Mesenchymal stem cell (in vitro differentiated cells and primary cell): ENCODE measurements at regions not wholly inside any gene's neighbourhood (a gene's known extent, or its start where the extent isn't known, plus 50 kb on each side); places are given as distances from the start of the nearest gene placed in this dataset.

ENCODE experiments used
- DNase-seq: peaks from one replicate; pipeline ENCODE4 v3.0.0-alpha.2; 2013
- H2AFZ ChIP-seq: one replicate; pipeline ENCODE4 v1.6.1; 2013; ENCODE audit warnings: low read depth, mild to moderate bottlenecking, control low read depth, inconsistent platforms, low read length, moderate library complexity
- H2AK5ac ChIP-seq: 2 replicates; pipeline ENCODE4 v1.6.1; 2013; ENCODE audit warnings: low read length, moderate library complexity, mild to moderate bottlenecking, inconsistent platforms; ENCODE audit not compliant: severe bottlenecking
- H2BK120ac ChIP-seq: one replicate; pipeline ENCODE4 v1.6.1; 2013; ENCODE audit warnings: low read depth, mild to moderate bottlenecking, inconsistent platforms, low read length, moderate library complexity
- H2BK12ac ChIP-seq, 2 experiments: one replicate each; pipeline ENCODE4 v1.6.1; 2013; ENCODE audit warnings: inconsistent platforms in 2 of 2, low read length in 2 of 2, mild to moderate bottlenecking in 2 of 2, moderate library complexity in 2 of 2, control low read depth in 1 of 2
- H2BK15ac ChIP-seq: one replicate; pipeline ENCODE4 v1.6.1; 2013; ENCODE audit warnings: mild to moderate bottlenecking, low read depth, inconsistent platforms; ENCODE audit not compliant: poor library complexity, severe bottlenecking
- H2BK5ac ChIP-seq: 2 replicates; pipeline ENCODE4 v1.6.1; 2013; ENCODE audit warnings: low read depth, mild to moderate bottlenecking, low read length, control low read depth, inconsistent platforms; ENCODE audit not compliant: poor library complexity, severe bottlenecking
- H3K14ac ChIP-seq, 2 experiments: one replicate each; pipeline ENCODE4 v1.6.1; 2013; ENCODE audit warnings: inconsistent platforms in 2 of 2, low read length in 2 of 2, control low read depth in 1 of 2, mild to moderate bottlenecking in 1 of 2, moderate library complexity in 1 of 2
- H3K18ac ChIP-seq, 2 experiments: one replicate each; pipeline ENCODE4 v1.6.1; 2013; ENCODE audit warnings: inconsistent platforms in 2 of 2, low read length in 2 of 2, control low read depth in 1 of 2, low read depth in 1 of 2, mild to moderate bottlenecking in 1 of 2
- H3K23ac ChIP-seq, 2 experiments: one replicate each; pipeline ENCODE4 v1.6.1; 2013; ENCODE audit warnings: inconsistent platforms in 2 of 2, low read length in 2 of 2, mild to moderate bottlenecking in 2 of 2, moderate library complexity in 2 of 2, control low read depth in 1 of 2
- H3K27ac ChIP-seq: 2 replicates; pipeline ENCODE4 v1.5.1; 2013; ENCODE audit warnings: mild to moderate bottlenecking, moderate library complexity, low read length, control low read depth, inconsistent platforms; ENCODE audit not compliant: poor library complexity, severe bottlenecking
- H3K27me3 ChIP-seq, 2 experiments: 2 replicates each; pipeline versions ENCODE4 v1.6.1 to v1.7.0; 2013; ENCODE audit warnings: low read length in 2 of 2, mild to moderate bottlenecking in 2 of 2, moderate library complexity in 2 of 2, control low read depth in 1 of 2, inconsistent platforms in 1 of 2; ENCODE audit not compliant: control insufficient read depth in 1 of 2, insufficient read depth in 1 of 2
- H3K36me3 ChIP-seq, 2 experiments: 2 replicates each; pipeline versions ENCODE4 v1.6.1 to v1.7.0; 2013; ENCODE audit warnings: low read length in 2 of 2, control low read depth in 1 of 2, inconsistent platforms in 1 of 2, low read depth in 1 of 2, mild to moderate bottlenecking in 1 of 2; ENCODE audit not compliant: insufficient read depth in 2 of 2, control insufficient read depth in 1 of 2
- H3K4ac ChIP-seq, 2 experiments: one replicate each; pipeline ENCODE4 v1.6.1; 2013; ENCODE audit warnings: inconsistent platforms in 2 of 2, low read length in 2 of 2, mild to moderate bottlenecking in 2 of 2, moderate library complexity in 2 of 2, control low read depth in 1 of 2, low read depth in 1 of 2
- H3K4me1 ChIP-seq: 2 replicates; pipeline ENCODE4 v1.6.1; 2013; ENCODE audit warnings: low read depth, low read length, control low read depth; ENCODE audit not compliant: control insufficient read depth, insufficient read depth
- H3K4me2 ChIP-seq: 2 replicates; pipeline ENCODE4 v1.6.1; 2013; ENCODE audit warnings: low read length, mild to moderate bottlenecking, inconsistent platforms; ENCODE audit not compliant: poor library complexity, severe bottlenecking
- H3K4me3 ChIP-seq, 2 experiments: 2 replicates each; pipeline versions ENCODE4 v1.5.1 to v1.7.0; 2013; ENCODE audit warnings: low read length in 2 of 2, mild to moderate bottlenecking in 2 of 2, control low read depth in 1 of 2, low read depth in 1 of 2; ENCODE audit not compliant: insufficient read depth in 1 of 2
- H3K79me1 ChIP-seq: replicated peaks from 2 replicates; pipeline ENCODE4 v1.6.1; 2013; ENCODE audit warnings: mild to moderate bottlenecking, control low read depth, low read length, inconsistent platforms; ENCODE audit not compliant: poor library complexity, severe bottlenecking
- H3K9ac ChIP-seq: 2 replicates; pipeline ENCODE4 v1.7.0; 2013; ENCODE audit warnings: mild to moderate bottlenecking, low read length, moderate library complexity
- H3K9me3 ChIP-seq: 2 replicates; pipeline ENCODE4 v1.7.0; 2013; ENCODE audit warnings: mild to moderate bottlenecking, low read length; ENCODE audit not compliant: control insufficient read depth
- H4K8ac ChIP-seq: one replicate; pipeline ENCODE4 v1.6.1; 2013; ENCODE audit warnings: inconsistent platforms, mild to moderate bottlenecking, low read length, moderate library complexity
- H4K91ac ChIP-seq: one replicate; pipeline ENCODE4 v1.6.1; 2013; ENCODE audit warnings: mild to moderate bottlenecking, low read length, inconsistent platforms
- WGBS: methylation state at CpG from one replicate; pipeline ENCODE4 v1.1.7; 2013; ENCODE audit warnings: mixed read lengths; 5-methylcytosine and 5-hydroxymethylcytosine counted together

- no peak overlapping the region for H4K91ac ChIP-seq
- H3K23ac ChIP-seq = no peak overlapping the region
- no peak overlapping the region for H2BK12ac ChIP-seq
- H2BK120ac ChIP-seq = no peak overlapping the region
- H3K36me3 ChIP-seq = no peaks in the 10 kb centered on the region
- H3K4me1 ChIP-seq = no peaks in the 10 kb centered on the region
- no peak overlapping the region for H3K4ac ChIP-seq
- H4K8ac ChIP-seq = no peak overlapping the region
- WGBS = 88% methylated on average over 1 of the region's 6 CpGs
- no peak overlapping the region for H3K4me2 ChIP-seq
- no peak overlapping the region for H3K4me3 ChIP-seq
- H3K14ac ChIP-seq = no peak overlapping the region
- H3K79me1 ChIP-seq = no peaks in the 10 kb centered on the region
- H2AK5ac ChIP-seq = no peak overlapping the region
- no peak overlapping the region for H2BK5ac ChIP-seq
- DNase-seq = no peak
- no peak overlapping the region for H3K18ac ChIP-seq
- no peak overlapping the region for H3K27ac ChIP-seq
- H3K9ac ChIP-seq = no peak overlapping the region
- H3K9me3 ChIP-seq = no peaks in the 10 kb centered on the region
- H2AFZ ChIP-seq = no peak overlapping the region
- no peak overlapping the region for H2BK15ac ChIP-seq
- H3K27me3 ChIP-seq = no peaks in the 10 kb centered on the region
These were observed 1364.0 kb downstream of the PCDH9 start for GRCh38 chr13:65866138-65866537.

GRCh38 chr13:65865206-65865605 is 1364.9 kb downstream of the PCDH9 start:
- H2BK5ac ChIP-seq = no peak overlapping the region
- no peak overlapping the region for H3K27ac ChIP-seq
- DNase-seq = no peak
- no peaks in the 10 kb centered on the region for H3K9me3 ChIP-seq
- no peak overlapping the region for H3K23ac ChIP-seq
- H4K91ac ChIP-seq = no peak overlapping the region
- no peaks in the 10 kb centered on the region for H3K27me3 ChIP-seq
- H3K36me3 ChIP-seq = no peaks in the 10 kb centered on the region
- no peak overlapping the region for H2BK12ac ChIP-seq
- no peak overlapping the region for H2BK120ac ChIP-seq
- no peak overlapping the region for H2AK5ac ChIP-seq
- H3K4me3 ChIP-seq = no peak overlapping the region
- no peak overlapping the region for H3K18ac ChIP-seq
- no peak overlapping the region for H3K4ac ChIP-seq
- H3K4me2 ChIP-seq = no peak overlapping the region
- no peak overlapping the region for H2BK15ac ChIP-seq
- no peak overlapping the region for H2AFZ ChIP-seq
- H3K9ac ChIP-seq = no peak overlapping the region
- no peak overlapping the region for H3K14ac ChIP-seq
- no peak overlapping the region for H4K8ac ChIP-seq
- no CpG with 5 or more reads among the region's 2 CpGs for WGBS
- H3K79me1 ChIP-seq = no peaks in the 10 kb centered on the region
- H3K4me1 ChIP-seq = no peaks in the 10 kb centered on the region

DNA sequence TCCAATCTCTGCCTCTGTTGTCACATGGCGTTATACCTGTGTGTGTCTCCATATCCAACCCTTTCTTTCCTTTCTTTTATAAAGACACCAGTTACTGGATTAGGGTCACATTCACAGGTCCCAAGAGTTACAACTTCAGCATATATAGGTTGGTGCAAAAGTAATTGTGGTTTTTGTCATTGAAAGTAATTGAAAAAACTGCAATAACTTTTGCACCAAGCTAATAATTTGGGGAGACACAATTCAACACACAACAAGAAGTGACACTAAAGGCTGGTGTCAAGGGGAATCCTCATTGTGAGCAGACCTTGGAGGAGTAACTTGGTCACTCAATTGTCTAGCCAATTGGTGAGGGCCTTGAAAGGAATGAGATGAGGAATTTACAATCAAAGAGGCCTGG is 1366.1 kb downstream of the PCDH9 start:
- H3K4me1 ChIP-seq = no peaks in the 10 kb centered on the region
- no peaks in the 10 kb centered on the region for H3K9me3 ChIP-seq
- H3K4me3 ChIP-seq = no peak overlapping the region
- H3K14ac ChIP-seq = no peak overlapping the region
- no peak overlapping the region for H3K9ac ChIP-seq
- H3K79me1 ChIP-seq = no peaks in the 10 kb centered on the region
- H2AFZ ChIP-seq = no peak overlapping the region
- H3K23ac ChIP-seq = no peak overlapping the region
- H2BK15ac ChIP-seq = no peak overlapping the region
- DNase-seq = no peak
- H3K27ac ChIP-seq = no peak overlapping the region
- no peak overlapping the region for H4K91ac ChIP-seq
- no peaks in the 10 kb centered on the region for H3K36me3 ChIP-seq
- no peak overlapping the region for H4K8ac ChIP-seq
- H3K4ac ChIP-seq = no peak overlapping the region
- WGBS = 100% methylated on average over 1 of the region's 1 CpG
- no peak overlapping the region for H3K4me2 ChIP-seq
- no peak overlapping the region for H2BK5ac ChIP-seq
- H2BK12ac ChIP-seq = no peak overlapping the region
- no peak overlapping the region for H2BK120ac ChIP-seq
- H2AK5ac ChIP-seq = no peak overlapping the region
- H3K18ac ChIP-seq = no peak overlapping the region
- H3K27me3 ChIP-seq = no peaks in the 10 kb centered on the region

DNA sequence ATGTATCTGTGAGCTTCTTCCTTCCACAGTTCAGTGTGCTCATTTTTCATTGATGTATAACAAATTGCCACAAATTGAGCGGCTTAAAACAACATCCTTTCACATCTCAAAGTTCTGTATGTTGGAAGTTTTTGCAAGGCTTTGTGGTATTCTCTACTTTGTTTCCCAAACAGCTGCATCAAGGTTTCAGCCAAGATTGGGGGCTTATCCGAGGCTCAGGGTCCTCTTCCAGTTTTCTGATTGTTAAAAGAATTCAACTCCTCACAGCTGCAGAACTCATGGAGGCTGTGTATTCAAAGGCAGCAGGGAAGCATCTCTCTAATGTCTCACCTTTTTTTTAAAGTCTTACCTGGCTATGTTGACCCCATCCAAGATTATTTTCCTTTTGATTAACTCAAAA is 1369.8 kb downstream of the PCDH9 start:
- Histone ChIP-seq H4K91ac (no peak overlapping the region), H3K9me3 (no peaks in the 10 kb centered on the region), H2BK15ac (no peak overlapping the region), H3K14ac (no peak overlapping the region), H2AK5ac (no peak overlapping the region), H2BK120ac (no peak overlapping the region), H3K4ac (no peak overlapping the region), H3K4me3 (no peak overlapping the region), H3K23ac (no peak overlapping the region), H3K18ac (no peak overlapping the region), H2AFZ (no peak overlapping the region), H3K4me1 (no peaks in the 10 kb centered on the region), H3K27ac (no peak overlapping the region), H3K36me3 (no peaks in the 10 kb centered on the region), H3K27me3 (no peaks in the 10 kb centered on the region), H2BK5ac (no peak overlapping the region), H3K79me1 (no peaks in the 10 kb centered on the region), H4K8ac (no peak overlapping the region), H2BK12ac (no peak overlapping the region), H3K4me2 (no peak overlapping the region), H3K9ac (no peak overlapping the region)
- WGBS = 94% methylated on average over 1 of the region's 2 CpGs
- DNase-seq = no peak
